HepG2 (cell line): ENCODE measurements at regions not wholly inside any gene's neighbourhood (a gene's known extent, or its start where the extent isn't known, plus 50 kb on each side); places are given as distances from the start of the nearest gene placed in this dataset.

ENCODE experiments used
- ATAC-seq: fragments of 200-7000 bp; cut with Tn5 transposase; 3 replicates; pipeline ENCODE4 v1.9.1; 2020; ENCODE audit warnings: mild to moderate bottlenecking, moderate library complexity
- BruUV-seq: library from RNA; stranded (reverse); fragments of 400-500 nt; replicated peaks from 2 replicates; lab custom pipeline; 2021; lab: Mats Ljungman, UMichigan
- CTCF ChIA-PET: fragments of 300-600 bp; formaldehyde crosslinking; extraction: SDS; loops from one replicate; lab custom pipeline; 2021; ENCODE audit warnings: low total read pairs, inconsistent platforms, low intra/inter-chr PET ratio; lab: Yijun Ruan, JAX
- POLR2A ChIA-PET: fragments of 350-600 bp; sonication (Branson Sonifier 250); formaldehyde crosslinking; loops from one replicate; lab custom pipeline; 2020; ENCODE audit warnings: antibody characterized with exemption, inconsistent platforms; lab: Yijun Ruan, JAX
- DNase-seq: peaks from one replicate; pipeline ENCODE4 v3.0.0-alpha.2; 2015; ENCODE audit warnings: low spot score
- FAIRE-seq: peaks from 3 replicates; lab custom pipeline; 2011; peaks lifted over from hg19 to GRCh38; lab: Jason Lieb, UNC
- H2AFZ ChIP-seq: one replicate; pipeline ENCODE4 v1.6.1; 2011; ENCODE audit warnings: low read length, inconsistent platforms
- H3K27ac ChIP-seq: fragments of 300-600 bp; 3 replicates; pipeline ENCODE4 v1.8.0; 2011; ENCODE audit warnings: mixed run types, mild to moderate bottlenecking, mixed read lengths, low read length, inconsistent platforms; ENCODE audit not compliant: insufficient read depth; ENCODE audit errors: extremely low read length
- H3K27me3 ChIP-seq, 2 experiments: fragments of 200-600 bp in 1 of 2; 2 replicates in 1 of 2; 3 replicates in 1 of 2; pipeline versions ENCODE4 v1.6.0 to v1.8.0; 2011; ENCODE audit warnings: low read length in 2 of 2, mild to moderate bottlenecking in 2 of 2, moderate library complexity in 2 of 2, inconsistent platforms in 1 of 2; ENCODE audit not compliant: insufficient read depth in 2 of 2, control insufficient read depth in 1 of 2
- H3K36me3 ChIP-seq, 2 experiments: fragments of 200-600 bp in 1 of 2; replicated peaks in 1 of 2; 2 replicates in 1 of 2; 3 replicates in 1 of 2; pipeline versions ENCODE4 v1.5.1 to v1.8.0; 2011; ENCODE audit warnings: low read length in 2 of 2, inconsistent platforms in 1 of 2; ENCODE audit not compliant: insufficient read depth in 2 of 2, control insufficient read depth in 1 of 2
- H3K4me1 ChIP-seq: 2 replicates; pipeline ENCODE4 v1.5.1; 2012; ENCODE audit warnings: low read length, inconsistent platforms; ENCODE audit not compliant: insufficient read depth
- H3K4me2 ChIP-seq: 2 replicates; pipeline ENCODE4 v1.6.0; 2011; ENCODE audit warnings: low read depth, low read length, inconsistent platforms
- H3K4me3 ChIP-seq, 3 experiments: fragments of 200-600 bp in 1 of 3; sonication (generic), shearing (Covaris generic) in 1 of 3; replicated peaks in 1 of 3; 2 replicates each; pipeline ENCODE4 v1.5.1; 2011 to 2016; ENCODE audit warnings: low read length in 3 of 3, inconsistent platforms in 2 of 3, low read depth in 2 of 3, mild to moderate bottlenecking in 2 of 3, control low read depth in 1 of 3, mixed read lengths in 1 of 3; ENCODE audit not compliant: insufficient read depth in 1 of 3
- H3K79me2 ChIP-seq: one replicate; pipeline ENCODE4 v1.6.1; 2011; ENCODE audit warnings: low read length, inconsistent platforms; ENCODE audit not compliant: insufficient read depth
- H3K9ac ChIP-seq: 2 replicates; pipeline ENCODE4 v1.6.0; 2011; ENCODE audit warnings: mild to moderate bottlenecking, low read depth, low read length, inconsistent platforms; ENCODE audit not compliant: insufficient read depth
- H3K9me3 ChIP-seq: 2 replicates; pipeline ENCODE4 v1.5.1; 2012; ENCODE audit warnings: mild to moderate bottlenecking, low read length
- H4K20me1 ChIP-seq: 2 replicates; pipeline ENCODE4 v1.6.0; 2011; ENCODE audit warnings: inconsistent platforms, mild to moderate bottlenecking, low read length, moderate library complexity; ENCODE audit not compliant: insufficient read depth
- ARNTL ChIP-seq: sonication (generic); formaldehyde crosslinking; IDR thresholded peaks from 2 replicates; pipeline ENCODE4 v1.4.0; 2020; ENCODE audit warnings: mild to moderate bottlenecking, missing genetic modification reagents
- ATM ChIP-seq: fragments of 450-650 bp; IDR thresholded peaks from 2 replicates; pipeline ENCODE4 v1.7.1; 2017; ENCODE audit warnings: mild to moderate bottlenecking, borderline replicate concordance
- DNMT3B ChIP-seq: conservative IDR thresholded peaks from 2 replicates; pipeline ENCODE4 v1.6.1; 2016; ENCODE audit warnings: missing biosample characterization, control low read depth
- HDAC1 ChIP-seq: sonication (generic); formaldehyde crosslinking; IDR thresholded peaks from 2 replicates; pipeline ENCODE4 v1.5.1; 2020; ENCODE audit warnings: mild to moderate bottlenecking, missing genetic modification reagents
- RCOR2 ChIP-seq: IDR thresholded peaks from 2 replicates; pipeline ENCODE4 v1.6.1; 2016; ENCODE audit warnings: missing biosample characterization, missing genetic modification reagents
- ZNF354B ChIP-seq: sonication (generic); formaldehyde crosslinking; IDR thresholded peaks from 2 replicates; pipeline ENCODE4 v1.8.0; 2022; ENCODE audit warnings: mild to moderate bottlenecking, missing genetic modification reagents
- WGBS: methylation state at CpG from one replicate; pipeline ENCODE4 v1.1.6; 2017; ENCODE audit warnings: low lambda C conversion rate; 5-methylcytosine and 5-hydroxymethylcytosine counted together
- in situ Hi-C: cut with HindIII; loops from 2 replicates; pipeline ENCODE4 v1.10.0; 2017; ENCODE audit warnings: low pct_unique_long_range_greater_than_20kb; ENCODE audit not compliant: extremely low pct_ligation_motif_present
- intact Hi-C: fragments of 100-400 bp; cut with micrococcal nuclease; formaldehyde crosslinking; loops from one replicate; pipeline ENCODE4 v1.10.0; 2022; ENCODE audit not compliant: unreplicated experiment
- TF ChIP-seq, protein P1 (sequence below): sonication (generic); formaldehyde crosslinking; IDR thresholded peaks from 2 replicates; pipeline ENCODE4 v1.4.0; 2020; ENCODE audit warnings: missing genetic modification reagents, borderline replicate concordance
- TF ChIP-seq, protein P2 (sequence below): sonication (generic); formaldehyde crosslinking; IDR thresholded peaks from 2 replicates; pipeline ENCODE4 v1.4.0; 2020; ENCODE audit warnings: missing genetic modification reagents, borderline replicate concordance

- Histone ChIP-seq H3K9me3 (no peaks in the 10 kb centered on the region), H4K20me1 (no peaks in the 10 kb centered on the region), H3K4me2 (peak overlapping the region; percentile 73), H3K4me1 (peaks cover 26% of the 10 kb centered on the region), H3K79me2 (no peaks in the 10 kb centered on the region), H3K27ac (no peak overlapping the region), H3K36me3 (no peaks in the 10 kb centered on the region), H3K27me3 (peaks cover 0 to 2% of the 10 kb centered on the region in 2 experiments; a peak in 3 of 5 replicates), H3K9ac (no peak overlapping the region), H3K4me3 (no peak overlapping the region; a peak in 1 of 6 replicates)
- 53% methylated on average over 6 of the region's 6 CpGs for WGBS
- ChIA-PET POLR2A (interaction anchor here (0.9 to 5.6 kb wide), 14 partner anchors 10 to 242 kb away, joined by 3 to 181 read pairs (median 10); partner anchors contain the start of genes CDKN2AIPNL, JADE2 and PPP2CA), CTCF (no interaction called here)
- DNase-seq (no peak), FAIRE-seq (no peak), ATAC-seq (no peak)
- intact Hi-C loops = loop anchor here (5.0 kb wide), 1 partner anchor 50 kb away; no protein-coding TSS in a partner anchor
- BruUV-seq = no TSS peak
- in situ Hi-C loops = loop anchor here (5.0 kb wide), 1 partner anchor 45 kb away; no protein-coding TSS in a partner anchor
- TF ChIP-seq HDAC1 (CRISPR knock-in tag) (no peak), DNMT3B (CRISPR knock-in tag) (no peak), RCOR2 (CRISPR knock-in tag) (no peak), ATM (no peak), ARNTL (CRISPR knock-in tag) (no peak), ZNF354B (CRISPR knock-in tag) (no peak)
- TF ChIP-seq, protein P1, sequence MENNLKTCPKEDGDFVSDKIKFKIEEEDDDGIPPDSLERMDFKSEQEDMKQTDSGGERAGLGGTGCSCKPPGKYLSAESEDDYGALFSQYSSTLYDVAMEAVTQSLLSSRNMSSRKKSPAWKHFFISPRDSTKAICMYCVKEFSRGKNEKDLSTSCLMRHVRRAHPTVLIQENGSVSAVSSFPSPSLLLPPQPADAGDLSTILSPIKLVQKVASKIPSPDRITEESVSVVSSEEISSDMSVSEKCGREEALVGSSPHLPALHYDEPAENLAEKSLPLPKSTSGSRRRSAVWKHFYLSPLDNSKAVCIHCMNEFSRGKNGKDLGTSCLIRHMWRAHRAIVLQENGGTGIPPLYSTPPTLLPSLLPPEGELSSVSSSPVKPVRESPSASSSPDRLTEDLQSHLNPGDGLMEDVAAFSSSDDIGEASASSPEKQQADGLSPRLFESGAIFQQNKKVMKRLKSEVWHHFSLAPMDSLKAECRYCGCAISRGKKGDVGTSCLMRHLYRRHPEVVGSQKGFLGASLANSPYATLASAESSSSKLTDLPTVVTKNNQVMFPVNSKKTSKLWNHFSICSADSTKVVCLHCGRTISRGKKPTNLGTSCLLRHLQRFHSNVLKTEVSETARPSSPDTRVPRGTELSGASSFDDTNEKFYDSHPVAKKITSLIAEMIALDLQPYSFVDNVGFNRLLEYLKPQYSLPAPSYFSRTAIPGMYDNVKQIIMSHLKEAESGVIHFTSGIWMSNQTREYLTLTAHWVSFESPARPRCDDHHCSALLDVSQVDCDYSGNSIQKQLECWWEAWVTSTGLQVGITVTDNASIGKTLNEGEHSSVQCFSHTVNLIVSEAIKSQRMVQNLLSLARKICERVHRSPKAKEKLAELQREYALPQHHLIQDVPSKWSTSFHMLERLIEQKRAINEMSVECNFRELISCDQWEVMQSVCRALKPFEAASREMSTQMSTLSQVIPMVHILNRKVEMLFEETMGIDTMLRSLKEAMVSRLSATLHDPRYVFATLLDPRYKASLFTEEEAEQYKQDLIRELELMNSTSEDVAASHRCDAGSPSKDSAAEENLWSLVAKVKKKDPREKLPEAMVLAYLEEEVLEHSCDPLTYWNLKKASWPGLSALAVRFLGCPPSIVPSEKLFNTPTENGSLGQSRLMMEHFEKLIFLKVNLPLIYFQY (CRISPR knock-in tag) = no peak
- TF ChIP-seq, protein P2, sequence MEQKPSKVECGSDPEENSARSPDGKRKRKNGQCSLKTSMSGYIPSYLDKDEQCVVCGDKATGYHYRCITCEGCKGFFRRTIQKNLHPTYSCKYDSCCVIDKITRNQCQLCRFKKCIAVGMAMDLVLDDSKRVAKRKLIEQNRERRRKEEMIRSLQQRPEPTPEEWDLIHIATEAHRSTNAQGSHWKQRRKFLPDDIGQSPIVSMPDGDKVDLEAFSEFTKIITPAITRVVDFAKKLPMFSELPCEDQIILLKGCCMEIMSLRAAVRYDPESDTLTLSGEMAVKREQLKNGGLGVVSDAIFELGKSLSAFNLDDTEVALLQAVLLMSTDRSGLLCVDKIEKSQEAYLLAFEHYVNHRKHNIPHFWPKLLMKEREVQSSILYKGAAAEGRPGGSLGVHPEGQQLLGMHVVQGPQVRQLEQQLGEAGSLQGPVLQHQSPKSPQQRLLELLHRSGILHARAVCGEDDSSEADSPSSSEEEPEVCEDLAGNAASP (CRISPR knock-in tag) = no peak
- TF ChIP-seq, all 625 proteins: peak for 0
- H2AFZ ChIP-seq = no peak overlapping the region
Measured at GRCh38 chr5:134467231-134467630, 55.5 kb upstream of the CDKN2AIPNL start.
